Rectal smooth muscle tissue (tissue), 1 donor: ENCODE measurements at regions not wholly inside any gene's neighbourhood (a gene's known extent, or its start where the extent isn't known, plus 50 kb on each side); places are given as distances from the start of the nearest gene placed in this dataset.

ENCODE experiments used
- H3K27ac ChIP-seq: one replicate; pipeline ENCODE4 v1.7.0; 2013; ENCODE audit warnings: low read depth, low read length, inconsistent platforms
- H3K27me3 ChIP-seq: one replicate; pipeline ENCODE4 v1.7.0; 2013; ENCODE audit warnings: low read length; ENCODE audit not compliant: control insufficient read depth, insufficient read depth
- H3K36me3 ChIP-seq: one replicate; pipeline ENCODE4 v1.7.0; 2013; ENCODE audit warnings: low read length; ENCODE audit not compliant: control insufficient read depth, insufficient read depth
- H3K4me1 ChIP-seq: one replicate; pipeline ENCODE4 v1.7.0; 2013; ENCODE audit warnings: low read length; ENCODE audit not compliant: control insufficient read depth, insufficient read depth
- H3K4me3 ChIP-seq: one replicate; pipeline ENCODE4 v1.7.0; 2013; ENCODE audit warnings: low read length
- H3K9ac ChIP-seq: one replicate; pipeline ENCODE4 v1.7.0; 2013; ENCODE audit warnings: low read length

GRCh38 chr4:3366893-3367775 lies 74.3 kb downstream of the RGS12 start:
- no peak overlapping the region for H3K27ac ChIP-seq
- no peak overlapping the region for H3K9ac ChIP-seq
- H3K36me3 ChIP-seq = no peaks in the 10 kb centered on the region
- H3K4me1 ChIP-seq = peaks cover 14% of the 10 kb centered on the region
- no peak overlapping the region for H3K4me3 ChIP-seq
- H3K27me3 ChIP-seq = no peaks in the 10 kb centered on the region

- no peaks in the 10 kb centered on the region for H3K27me3 ChIP-seq
- H3K4me3 ChIP-seq = no peak overlapping the region
- H3K36me3 ChIP-seq = no peaks in the 10 kb centered on the region
- no peak overlapping the region for H3K27ac ChIP-seq
- H3K4me1 ChIP-seq = peaks cover 14% of the 10 kb centered on the region
- no peak overlapping the region for H3K9ac ChIP-seq
Observed at GRCh38 chr4:3367866-3368265, 73.9 kb upstream of the HGFAC start.

- Histone ChIP-seq H3K27me3 (no peaks in the 10 kb centered on the region), H3K9ac (no peak overlapping the region), H3K27ac (no peak overlapping the region), H3K36me3 (no peaks in the 10 kb centered on the region), H3K4me1 (peaks cover 14% of the 10 kb centered on the region), H3K4me3 (no peak overlapping the region)
Observed at GRCh38 chr4:3368334-3368733, 73.4 kb upstream of the HGFAC start.

- Histone ChIP-seq H3K27me3 (no peaks in the 10 kb centered on the region), H3K9ac (peak overlapping the region; percentile 14), H3K36me3 (no peaks in the 10 kb centered on the region), H3K27ac (peak overlapping the region; percentile 47), H3K4me1 (peaks cover 14% of the 10 kb centered on the region), H3K4me3 (peak overlapping the region; percentile 39)
Observed at GRCh38 chr4:3368841-3369760, 72.7 kb upstream of the HGFAC start.

- Histone ChIP-seq H3K4me1 (peaks cover 14% of the 10 kb centered on the region), H3K27me3 (no peaks in the 10 kb centered on the region), H3K9ac (peak overlapping the region; percentile 14), H3K36me3 (no peaks in the 10 kb centered on the region), H3K4me3 (peak overlapping the region; percentile 39), H3K27ac (no peak overlapping the region)
Observed at GRCh38 chr4:3369781-3370674, 71.7 kb upstream of the HGFAC start.

- no peaks in the 10 kb centered on the region for H3K27me3 ChIP-seq
- no peak overlapping the region for H3K9ac ChIP-seq
- no peaks in the 10 kb centered on the region for H3K36me3 ChIP-seq
- no peak overlapping the region for H3K27ac ChIP-seq
- no peak overlapping the region for H3K4me3 ChIP-seq
- peaks cover 14% of the 10 kb centered on the region for H3K4me1 ChIP-seq
Observed at GRCh38 chr4:3371033-3372001, 70.5 kb upstream of the HGFAC start.

- Histone ChIP-seq H3K4me1 (peaks cover 14% of the 10 kb centered on the region), H3K27ac (no peak overlapping the region), H3K9ac (no peak overlapping the region)
Observed at GRCh38 chr4:3372264-3372932, 69.4 kb upstream of the HGFAC start.

GRCh38 chr4:3372933-3373465 lies 68.8 kb upstream of the HGFAC start:
- Histone ChIP-seq H3K36me3 (no peaks in the 10 kb centered on the region), H3K9ac (no peak overlapping the region), H3K4me1 (peaks cover 14% of the 10 kb centered on the region), H3K4me3 (no peak overlapping the region), H3K27ac (no peak overlapping the region), H3K27me3 (no peaks in the 10 kb centered on the region)

More at GRCh38 chr4:3372264-3372932, 69.4 kb upstream of the HGFAC start:
- H3K4me3 ChIP-seq = no peak overlapping the region
- no peaks in the 10 kb centered on the region for H3K36me3 ChIP-seq
- no peaks in the 10 kb centered on the region for H3K27me3 ChIP-seq

- Histone ChIP-seq H3K9ac (no peak overlapping the region), H3K4me3 (no peak overlapping the region), H3K27ac (no peak overlapping the region), H3K36me3 (no peaks in the 10 kb centered on the region), H3K27me3 (no peaks in the 10 kb centered on the region), H3K4me1 (peaks cover 14% of the 10 kb centered on the region)
Observed at GRCh38 chr4:3373468-3373867, 68.3 kb upstream of the HGFAC start.

GRCh38 chr4:3374011-3374645 lies 67.6 kb upstream of the HGFAC start:
- H3K27ac ChIP-seq = no peak overlapping the region

More at GRCh38 chr4:3374011-3374645, 67.6 kb upstream of the HGFAC start:
- no peaks in the 10 kb centered on the region for H3K27me3 ChIP-seq
- peaks cover 10% of the 10 kb centered on the region for H3K4me1 ChIP-seq
- no peak overlapping the region for H3K4me3 ChIP-seq
- no peaks in the 10 kb centered on the region for H3K36me3 ChIP-seq
- H3K9ac ChIP-seq = no peak overlapping the region
